ENCODE measurements at regions not wholly inside any gene's neighbourhood (a gene's known extent, or its start where the extent isn't known, plus 50 kb on each side); places are given as distances from the start of the nearest gene placed in this dataset.

DNA sequence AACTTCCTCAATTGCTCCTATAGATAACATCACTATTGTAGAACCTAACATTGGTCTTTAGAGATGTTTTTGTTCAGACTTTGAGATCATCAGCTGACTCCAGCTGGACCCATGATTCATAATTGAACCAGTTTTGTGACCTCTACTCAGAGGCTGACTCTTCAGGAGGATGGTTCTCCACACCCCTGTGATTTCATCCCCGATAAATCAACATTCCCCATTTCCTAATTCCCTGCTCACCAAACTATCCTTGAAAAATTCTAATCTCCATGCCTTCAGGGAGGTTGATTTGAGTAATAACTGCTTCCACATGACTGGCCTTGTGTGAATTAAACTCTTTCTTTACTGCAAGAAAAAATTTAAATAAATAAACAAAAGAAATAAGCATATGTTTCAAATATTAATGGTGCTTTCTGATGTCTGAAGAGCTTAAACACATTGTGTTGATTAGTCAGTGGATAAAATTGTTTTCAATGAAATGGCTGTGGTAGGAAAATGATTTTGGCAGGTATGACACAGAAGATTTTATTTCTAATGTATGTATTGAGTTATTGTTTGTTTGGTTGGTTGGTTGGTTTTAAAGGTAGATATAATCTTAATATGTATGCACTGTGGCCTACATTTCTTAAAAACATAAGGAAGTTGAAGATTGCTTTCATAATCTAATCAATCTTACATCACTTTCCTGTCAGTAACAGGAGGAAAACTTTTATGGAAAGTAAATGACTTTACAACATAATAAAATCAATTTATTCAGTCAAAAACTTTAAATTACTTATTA, 427.9 kb upstream of the CCDC179 start:
- H3K4me3 Mint-ChIP-seq (ENCODE audit: low read depth): no peak overlapping the region
- H3K9me3 Mint-ChIP-seq (ENCODE audit: low read depth): no peaks in the 10 kb centered on the region
- TF ChIP-seq, protein P1, sequence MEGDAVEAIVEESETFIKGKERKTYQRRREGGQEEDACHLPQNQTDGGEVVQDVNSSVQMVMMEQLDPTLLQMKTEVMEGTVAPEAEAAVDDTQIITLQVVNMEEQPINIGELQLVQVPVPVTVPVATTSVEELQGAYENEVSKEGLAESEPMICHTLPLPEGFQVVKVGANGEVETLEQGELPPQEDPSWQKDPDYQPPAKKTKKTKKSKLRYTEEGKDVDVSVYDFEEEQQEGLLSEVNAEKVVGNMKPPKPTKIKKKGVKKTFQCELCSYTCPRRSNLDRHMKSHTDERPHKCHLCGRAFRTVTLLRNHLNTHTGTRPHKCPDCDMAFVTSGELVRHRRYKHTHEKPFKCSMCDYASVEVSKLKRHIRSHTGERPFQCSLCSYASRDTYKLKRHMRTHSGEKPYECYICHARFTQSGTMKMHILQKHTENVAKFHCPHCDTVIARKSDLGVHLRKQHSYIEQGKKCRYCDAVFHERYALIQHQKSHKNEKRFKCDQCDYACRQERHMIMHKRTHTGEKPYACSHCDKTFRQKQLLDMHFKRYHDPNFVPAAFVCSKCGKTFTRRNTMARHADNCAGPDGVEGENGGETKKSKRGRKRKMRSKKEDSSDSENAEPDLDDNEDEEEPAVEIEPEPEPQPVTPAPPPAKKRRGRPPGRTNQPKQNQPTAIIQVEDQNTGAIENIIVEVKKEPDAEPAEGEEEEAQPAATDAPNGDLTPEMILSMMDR (IDR thresholded peaks at IDR 0.05; ENCODE audit: unreplicated experiment): no peak
- no peak overlapping the region for H3K27ac Mint-ChIP-seq
- H3K36me3 Mint-ChIP-seq (ENCODE audit: insufficient read depth): no peaks in the 10 kb centered on the region
- no peaks in the 10 kb centered on the region for H3K27me3 Mint-ChIP-seq
- H3K4me1 Mint-ChIP-seq (ENCODE audit: low read depth): no peaks in the 10 kb centered on the region
- DNase-seq (ENCODE audit: low spot score, unreplicated experiment): no peak

DNA sequence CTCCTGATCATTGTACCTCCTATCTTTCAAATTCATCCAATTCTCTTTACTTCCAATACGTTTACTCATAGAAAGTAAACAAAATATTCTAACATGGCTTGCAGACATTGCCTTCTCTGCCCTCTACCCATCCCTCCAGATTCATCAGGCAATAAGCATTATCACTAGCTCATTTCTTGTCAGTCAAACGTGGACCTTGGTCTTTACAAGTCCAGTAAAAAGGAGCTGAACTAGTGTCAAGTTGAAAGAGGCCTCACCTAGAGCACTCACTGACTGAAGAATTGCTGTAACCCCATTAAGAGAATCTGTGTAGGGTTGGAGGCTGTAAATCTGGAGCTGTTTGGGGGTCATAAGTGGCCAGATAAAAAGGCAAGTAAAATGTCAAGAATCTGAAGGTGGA, 435.0 kb upstream of the CCDC179 start:
- Mint-ChIP-seq H3K4me3 (ENCODE audit: low read depth) (no peak overlapping the region), H3K36me3 (ENCODE audit: insufficient read depth) (no peaks in the 10 kb centered on the region), H3K27ac (no peak overlapping the region), H3K4me1 (ENCODE audit: low read depth) (no peaks in the 10 kb centered on the region), H3K27me3 (no peaks in the 10 kb centered on the region), H3K9me3 (ENCODE audit: low read depth) (no peaks in the 10 kb centered on the region)
- TF ChIP-seq, protein P1 (IDR thresholded peaks at IDR 0.05; ENCODE audit: unreplicated experiment): no peak
- DNase-seq (ENCODE audit: low spot score, unreplicated experiment): no peak

DNA sequence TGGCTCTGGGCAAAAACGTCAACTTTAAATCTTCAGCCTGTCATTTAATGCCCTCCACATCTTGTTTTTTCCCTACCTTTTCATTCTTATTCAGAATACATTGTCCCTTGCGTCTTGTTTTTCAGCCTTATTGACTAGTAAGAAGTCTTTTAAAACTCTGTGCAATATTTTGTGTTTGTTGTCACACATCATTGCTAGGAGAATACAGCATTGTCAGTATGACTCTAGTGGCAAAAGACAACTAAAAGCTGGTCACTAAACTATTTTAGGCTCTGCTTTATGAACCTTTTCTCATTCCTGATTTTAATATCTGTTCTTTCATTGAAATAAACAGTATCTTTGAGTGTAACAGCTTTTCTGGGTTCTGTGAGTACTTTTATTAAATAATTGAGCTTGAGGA, 447.8 kb upstream of the CCDC179 start:
- peaks cover 5% of the 10 kb centered on the region for H3K4me1 Mint-ChIP-seq (ENCODE audit: low read depth)
- peaks cover 3% of the 10 kb centered on the region for H3K9me3 Mint-ChIP-seq (ENCODE audit: low read depth)
- no peak overlapping the region for H3K4me3 Mint-ChIP-seq (ENCODE audit: low read depth)
- TF ChIP-seq, protein P1 (IDR thresholded peaks at IDR 0.05; ENCODE audit: unreplicated experiment): no peak
- no peaks in the 10 kb centered on the region for H3K27me3 Mint-ChIP-seq
- no peak for DNase-seq (ENCODE audit: low spot score, unreplicated experiment)
- H3K27ac Mint-ChIP-seq: no peak overlapping the region
- H3K36me3 Mint-ChIP-seq (ENCODE audit: insufficient read depth): no peaks in the 10 kb centered on the region

DNA sequence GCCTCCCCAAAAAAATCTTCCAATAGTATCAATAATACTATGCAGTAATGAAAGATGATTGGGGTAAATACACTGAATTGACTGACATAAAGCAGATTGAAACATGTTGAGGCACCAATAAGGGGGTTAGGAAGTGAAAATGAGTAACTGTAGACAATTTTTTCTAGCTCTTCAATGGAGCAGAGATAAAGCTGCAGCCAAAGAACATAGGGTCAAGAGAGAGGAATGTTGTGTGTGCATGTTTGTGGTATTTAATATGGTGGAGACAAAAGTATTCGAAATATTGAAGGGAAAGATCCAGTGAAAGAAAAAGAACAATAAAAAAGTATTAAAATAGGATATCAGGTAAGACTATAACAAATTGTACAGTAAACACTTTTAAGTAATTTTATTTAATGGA, 450.0 kb upstream of the CCDC179 start:
- no peak for DNase-seq (ENCODE audit: low spot score, unreplicated experiment)
- Mint-ChIP-seq H3K4me3 (ENCODE audit: low read depth) (no peak overlapping the region), H3K36me3 (ENCODE audit: insufficient read depth) (no peaks in the 10 kb centered on the region), H3K4me1 (ENCODE audit: low read depth) (peaks cover 5% of the 10 kb centered on the region), H3K27ac (no peak overlapping the region), H3K27me3 (no peaks in the 10 kb centered on the region), H3K9me3 (ENCODE audit: low read depth) (peaks cover 3% of the 10 kb centered on the region)
- TF ChIP-seq, protein P1 (IDR thresholded peaks at IDR 0.05; ENCODE audit: unreplicated experiment): no peak

DNA sequence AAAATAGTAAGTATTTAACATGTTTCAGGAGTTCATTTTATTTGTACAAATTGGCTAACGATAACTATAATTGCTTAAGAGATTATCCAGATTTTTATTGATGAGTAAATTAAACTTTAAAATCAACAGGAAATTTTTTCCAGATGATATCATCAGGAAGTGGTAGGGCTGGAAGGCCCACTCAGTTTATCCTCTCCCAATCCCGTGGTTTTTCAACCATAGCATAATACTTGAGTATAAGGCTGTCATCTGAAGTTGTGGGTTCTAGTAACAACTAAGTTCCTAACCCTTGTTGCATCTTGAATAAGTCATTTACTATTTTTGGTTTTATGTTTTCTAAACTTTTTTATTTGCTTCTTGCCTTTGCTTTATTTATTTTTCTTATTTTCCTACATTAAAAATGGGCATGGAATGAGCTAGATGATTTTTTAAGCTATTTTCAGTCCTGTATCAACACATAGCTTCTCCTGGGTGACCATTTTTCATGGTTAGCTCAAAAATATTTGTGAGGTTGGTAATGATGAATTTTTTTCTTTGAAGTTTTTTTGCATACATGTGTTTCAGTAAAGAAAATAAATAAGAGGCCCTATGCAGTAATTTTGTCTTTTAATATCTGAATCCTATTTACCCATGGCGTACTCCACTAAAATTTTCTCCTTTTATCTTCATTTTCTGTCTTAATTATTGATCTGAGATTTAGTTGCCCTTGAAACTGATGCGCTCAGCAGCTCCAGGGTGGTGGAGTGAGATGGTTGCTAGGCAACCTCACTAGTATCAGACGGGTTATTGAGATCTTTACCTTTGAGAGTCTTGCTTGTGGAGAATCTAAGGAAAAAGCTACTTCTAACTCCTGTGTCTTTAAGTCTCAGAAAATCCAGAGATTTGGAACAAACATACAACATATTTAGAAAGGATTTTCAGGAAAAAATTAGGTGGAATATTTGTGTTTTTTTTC, 452.0 kb upstream of the CCDC179 start:
- Mint-ChIP-seq H3K36me3 (ENCODE audit: insufficient read depth) (no peaks in the 10 kb centered on the region), H3K27me3 (no peaks in the 10 kb centered on the region), H3K4me1 (ENCODE audit: low read depth) (peaks cover 5% of the 10 kb centered on the region), H3K27ac (no peak overlapping the region), H3K9me3 (ENCODE audit: low read depth) (peaks cover 3% of the 10 kb centered on the region), H3K4me3 (ENCODE audit: low read depth) (no peak overlapping the region)
- TF ChIP-seq, protein P1 (IDR thresholded peaks at IDR 0.05; ENCODE audit: unreplicated experiment): no peak
- no peak for DNase-seq (ENCODE audit: low spot score, unreplicated experiment)

Measured in progenitor cell of endocrine pancreas (in vitro differentiated cells).